HL-60 (cell line): ENCODE measurements at regions not wholly inside any gene's neighbourhood (a gene's known extent, or its start where the extent isn't known, plus 50 kb on each side); places are given as distances from the start of the nearest gene placed in this dataset.

Experiments used
- DNase-seq, 2 experiments: peaks; one replicate each; pipeline ENCODE4 v3.0.0-alpha.2; 2010 to 2020; ENCODE audit warnings: low read depth in 1 of 2, low spot score in 1 of 2
- H3K27ac ChIP-seq: fragments of 250-450 bp; sonication (Bioruptor Pico); replicated peaks from 2 replicates; pipeline ENCODE4 v1.5.1; 2020; ENCODE audit warnings: mild to moderate bottlenecking, moderate library complexity
- H3K27me3 ChIP-seq: fragments of 250-450 bp; sonication (Bioruptor Pico); 2 replicates; pipeline ENCODE4 v1.5.1; 2021; ENCODE audit warnings: mild to moderate bottlenecking, moderate library complexity; ENCODE audit not compliant: insufficient read depth, poor library complexity, severe bottlenecking
- H3K4me3 ChIP-seq: replicated peaks from 2 replicates; pipeline ENCODE4 v1.5.1; 2011; ENCODE audit warnings: mild to moderate bottlenecking, control low read depth, low read length; ENCODE audit not compliant: insufficient read depth
- CTCF ChIP-seq: IDR thresholded peaks from one replicate; pipeline ENCODE4 v1.5.1; 2011; ENCODE audit warnings: low read length, control low read depth, inconsistent platforms; ENCODE audit not compliant: insufficient read depth
- GABPA ChIP-seq: IDR thresholded peaks from 2 replicates; pipeline ENCODE4 v1.6.1; 2012; ENCODE audit warnings: low read depth
- POLR2AphosphoS5 ChIP-seq: IDR thresholded peaks from 2 replicates; pipeline ENCODE4 v1.6.1; 2012; ENCODE audit warnings: low read depth
- REST ChIP-seq: IDR thresholded peaks from 2 replicates; pipeline ENCODE4 v1.6.1; 2012; ENCODE audit warnings: low read depth; ENCODE audit not compliant: insufficient replicate concordance
- SPI1 ChIP-seq: IDR thresholded peaks from 2 replicates; pipeline ENCODE4 v1.6.1; 2012; ENCODE audit warnings: low read depth, mild to moderate bottlenecking, borderline replicate concordance

- H3K27ac ChIP-seq: no peak overlapping the region
- no peak overlapping the region for H3K4me3 ChIP-seq
- no peaks in the 10 kb centered on the region for H3K27me3 ChIP-seq
- DNase-seq: no peak
- TF ChIP-seq GABPA (no peak), REST (no peak), SPI1 (no peak), CTCF (no peak), POLR2AphosphoS5 (no peak)
Measured at GRCh38 chr9:38201844-38202243, 132.8 kb upstream of the SHB start.

- Histone ChIP-seq H3K27ac (no peak overlapping the region), H3K27me3 (no peaks in the 10 kb centered on the region), H3K4me3 (no peak overlapping the region)
- no peak for TF ChIP-seq GABPA
- TF ChIP-seq POLR2AphosphoS5: no peak
- TF ChIP-seq SPI1: no peak
- TF ChIP-seq REST: no peak
- TF ChIP-seq CTCF: no peak
- DNase-seq: no peak
Measured at GRCh38 chr9:38200431-38200830, 131.4 kb upstream of the SHB start.

GRCh38 chr9:38198140-38198539 is 129.1 kb upstream of the SHB start:
- no peak for DNase-seq
- no peak for TF ChIP-seq REST
- H3K27me3 ChIP-seq: no peaks in the 10 kb centered on the region
- H3K4me3 ChIP-seq: no peak overlapping the region
- no peak overlapping the region for H3K27ac ChIP-seq

- H3K4me3 ChIP-seq: no peak overlapping the region
- no peak overlapping the region for H3K27ac ChIP-seq
- DNase-seq: no peak
- TF ChIP-seq CTCF (no peak), POLR2AphosphoS5 (no peak), SPI1 (no peak), GABPA (no peak), REST (no peak)
- no peaks in the 10 kb centered on the region for H3K27me3 ChIP-seq
Measured at GRCh38 chr9:38196714-38197113, 127.7 kb upstream of the SHB start.
